Activated CD4-positive, alpha-beta memory T cell treated with anti-CD3 and anti-CD28 coated beads, Interleukin-2, amount 10 ng/mL, durations not matched to agents 7 days and 5 days (primary cell): ENCODE measurements at regions not wholly inside any gene's neighbourhood (a gene's known extent, or its start where the extent isn't known, plus 50 kb on each side); places are given as distances from the start of the nearest gene placed in this dataset.

Experiments used
- CTCF ChIA-PET: fragments of 350-600 bp; sonication (Branson Sonifier 250); formaldehyde crosslinking; loops from one replicate; lab custom pipeline; 2021; ENCODE audit warnings: antibody characterized with exemption, inconsistent platforms; lab: Charles Lee
- POLR2A ChIA-PET: fragments of 350-600 bp; sonication (Branson Sonifier 250); formaldehyde crosslinking; loops from one replicate; lab custom pipeline; 2021; ENCODE audit warnings: antibody characterized with exemption; lab: Charles Lee
- DNase-seq: peaks from one replicate; pipeline ENCODE4 v3.0.0-alpha.2; 2020
- H3K27ac Mint-ChIP-seq: one replicate; pipeline ENCODE4 v1.8.0; 2021; ENCODE audit warnings: mild to moderate bottlenecking, mixed read lengths
- H3K27me3 Mint-ChIP-seq: one replicate; pipeline ENCODE4 v1.8.0; 2021; ENCODE audit warnings: mixed read lengths
- H3K36me3 Mint-ChIP-seq: one replicate; pipeline ENCODE4 v1.8.0; 2021; ENCODE audit warnings: low read depth, mixed read lengths
- H3K4me1 Mint-ChIP-seq: one replicate; pipeline ENCODE4 v1.8.0; 2021; ENCODE audit warnings: mixed read lengths
- H3K4me3 Mint-ChIP-seq: one replicate; pipeline ENCODE4 v1.8.0; 2021; ENCODE audit warnings: mild to moderate bottlenecking, mixed read lengths
- H3K9me3 Mint-ChIP-seq: one replicate; pipeline ENCODE4 v1.8.0; 2021; ENCODE audit warnings: mixed read lengths

GRCh38 chr22:49525801-49526535 is 301.7 kb downstream of the BRD1 start:
- CTCF ChIA-PET: no interaction called here

GRCh38 chr22:49525360-49525759 is 302.3 kb downstream of the BRD1 start:
- Mint-ChIP-seq H3K4me3 (no peak overlapping the region), H3K4me1 (peaks cover 2% of the 10 kb centered on the region), H3K27me3 (no peaks in the 10 kb centered on the region), H3K27ac (no peak overlapping the region), H3K36me3 (no peaks in the 10 kb centered on the region), H3K9me3 (no peaks in the 10 kb centered on the region)
- CTCF ChIA-PET: no interaction called here
- DNase-seq: no peak
- POLR2A ChIA-PET: no interaction called here

More at GRCh38 chr22:49525801-49526535, 301.7 kb downstream of the BRD1 start:
- Mint-ChIP-seq H3K27ac (no peak overlapping the region), H3K27me3 (no peaks in the 10 kb centered on the region), H3K9me3 (no peaks in the 10 kb centered on the region), H3K4me1 (peaks cover 2% of the 10 kb centered on the region), H3K36me3 (no peaks in the 10 kb centered on the region), H3K4me3 (no peak overlapping the region)
- POLR2A ChIA-PET: no interaction called here
- DNase-seq: no peak

- Mint-ChIP-seq H3K36me3 (no peaks in the 10 kb centered on the region), H3K27ac (no peak overlapping the region), H3K27me3 (no peaks in the 10 kb centered on the region), H3K9me3 (no peaks in the 10 kb centered on the region), H3K4me3 (no peak overlapping the region), H3K4me1 (peaks cover 2% of the 10 kb centered on the region)
- POLR2A ChIA-PET: no interaction called here
- no peak for DNase-seq
- CTCF ChIA-PET: no interaction called here
These were observed 303.3 kb downstream of the BRD1 start for GRCh38 chr22:49524362-49524761.

GRCh38 chr22:49523374-49524008 is 304.2 kb downstream of the BRD1 start:
- CTCF ChIA-PET: no interaction called here
- H3K4me3 Mint-ChIP-seq: no peak overlapping the region
- POLR2A ChIA-PET: no interaction called here
- H3K4me1 Mint-ChIP-seq: peaks cover 2% of the 10 kb centered on the region
- H3K27me3 Mint-ChIP-seq: no peaks in the 10 kb centered on the region
- no peaks in the 10 kb centered on the region for H3K9me3 Mint-ChIP-seq
- no peak for DNase-seq
- H3K36me3 Mint-ChIP-seq: no peaks in the 10 kb centered on the region
- no peak overlapping the region for H3K27ac Mint-ChIP-seq

GRCh38 chr22:49522582-49523373 is 304.9 kb downstream of the BRD1 start:
- Mint-ChIP-seq H3K27me3 (no peaks in the 10 kb centered on the region), H3K27ac (no peak overlapping the region), H3K9me3 (no peaks in the 10 kb centered on the region), H3K36me3 (no peaks in the 10 kb centered on the region), H3K4me3 (no peak overlapping the region), H3K4me1 (peaks cover 2% of the 10 kb centered on the region)
- no peak for DNase-seq
- CTCF ChIA-PET: no interaction called here
- POLR2A ChIA-PET: no interaction called here

- no peak overlapping the region for H3K27ac Mint-ChIP-seq
- H3K4me3 Mint-ChIP-seq: no peak overlapping the region
- no peaks in the 10 kb centered on the region for H3K36me3 Mint-ChIP-seq
- no peaks in the 10 kb centered on the region for H3K4me1 Mint-ChIP-seq
- no peak for DNase-seq
- POLR2A ChIA-PET: no interaction called here
- no peaks in the 10 kb centered on the region for H3K27me3 Mint-ChIP-seq
- H3K9me3 Mint-ChIP-seq: no peaks in the 10 kb centered on the region
- CTCF ChIA-PET: no interaction called here
These were observed 305.9 kb downstream of the BRD1 start for GRCh38 chr22:49521787-49522224.

- H3K27ac Mint-ChIP-seq: no peak overlapping the region
- DNase-seq: no peak
- no peak overlapping the region for H3K4me3 Mint-ChIP-seq
- CTCF ChIA-PET: no interaction called here
- H3K4me1 Mint-ChIP-seq: no peaks in the 10 kb centered on the region
- no peaks in the 10 kb centered on the region for H3K9me3 Mint-ChIP-seq
- H3K36me3 Mint-ChIP-seq: no peaks in the 10 kb centered on the region
- POLR2A ChIA-PET: no interaction called here
- no peaks in the 10 kb centered on the region for H3K27me3 Mint-ChIP-seq
These were observed 308.4 kb downstream of the BRD1 start for GRCh38 chr22:49519117-49519737.

- Mint-ChIP-seq H3K4me3 (no peak overlapping the region), H3K4me1 (peaks cover 3% of the 10 kb centered on the region), H3K27ac (no peak overlapping the region), H3K9me3 (peaks cover 4% of the 10 kb centered on the region), H3K36me3 (peaks cover 5% of the 10 kb centered on the region), H3K27me3 (no peaks in the 10 kb centered on the region)
- ChIA-PET CTCF (no interaction called here), POLR2A (no interaction called here)
- DNase-seq: no peak
These were observed 309.2 kb downstream of the BRD1 start for GRCh38 chr22:49518436-49518970.

GRCh38 chr22:49517667-49518185 is 309.9 kb downstream of the BRD1 start:
- H3K36me3 Mint-ChIP-seq: peaks cover 5% of the 10 kb centered on the region
- H3K4me3 Mint-ChIP-seq: no peak overlapping the region
- no peak overlapping the region for H3K27ac Mint-ChIP-seq
- CTCF ChIA-PET: no interaction called here
- peaks cover 3% of the 10 kb centered on the region for H3K4me1 Mint-ChIP-seq
- DNase-seq: no peak
- H3K9me3 Mint-ChIP-seq: peaks cover 5% of the 10 kb centered on the region
- POLR2A ChIA-PET: no interaction called here
- H3K27me3 Mint-ChIP-seq: no peaks in the 10 kb centered on the region

GRCh38 chr22:49517211-49517610 is 310.5 kb downstream of the BRD1 start:
- no peaks in the 10 kb centered on the region for H3K27me3 Mint-ChIP-seq
- POLR2A ChIA-PET: no interaction called here
- CTCF ChIA-PET: no interaction called here
- H3K9me3 Mint-ChIP-seq: peaks cover 7% of the 10 kb centered on the region
- no peak overlapping the region for H3K27ac Mint-ChIP-seq
- H3K4me1 Mint-ChIP-seq: peaks cover 5% of the 10 kb centered on the region
- H3K36me3 Mint-ChIP-seq: peaks cover 5% of the 10 kb centered on the region
- no peak for DNase-seq
- no peak overlapping the region for H3K4me3 Mint-ChIP-seq

- POLR2A ChIA-PET: no interaction called here
These were observed 312.2 kb downstream of the BRD1 start for GRCh38 chr22:49515475-49515874.

GRCh38 chr22:49514641-49515040 is 313.0 kb downstream of the BRD1 start:
- peaks cover 15% of the 10 kb centered on the region for H3K36me3 Mint-ChIP-seq
- H3K27me3 Mint-ChIP-seq: no peaks in the 10 kb centered on the region
- H3K27ac Mint-ChIP-seq: no peak overlapping the region
- no peak overlapping the region for H3K4me3 Mint-ChIP-seq
- H3K4me1 Mint-ChIP-seq: peaks cover 15% of the 10 kb centered on the region
- DNase-seq: no peak
- ChIA-PET POLR2A (no interaction called here), CTCF (no interaction called here)
- H3K9me3 Mint-ChIP-seq: peaks cover 26% of the 10 kb centered on the region

More at GRCh38 chr22:49515475-49515874, 312.2 kb downstream of the BRD1 start:
- no peak for DNase-seq
- H3K36me3 Mint-ChIP-seq: peaks cover 12% of the 10 kb centered on the region
- H3K27ac Mint-ChIP-seq: no peak overlapping the region
- H3K4me3 Mint-ChIP-seq: no peak overlapping the region
- H3K4me1 Mint-ChIP-seq: peaks cover 15% of the 10 kb centered on the region
- H3K9me3 Mint-ChIP-seq: peaks cover 20% of the 10 kb centered on the region
- H3K27me3 Mint-ChIP-seq: no peaks in the 10 kb centered on the region
- CTCF ChIA-PET: no interaction called here
